Stimulated activated CD8-positive, alpha-beta memory T cell treated with anti-CD3 and anti-CD28 coated beads, Interleukin-15, amount 100 ng/mL, for 48 hours (primary cell): ENCODE measurements at regions not wholly inside any gene's neighbourhood (a gene's known extent, or its start where the extent isn't known, plus 50 kb on each side); places are given as distances from the start of the nearest gene placed in this dataset.
"Not testable (repeated sequence)": the region's sequence is repeated elsewhere in the genome, so short reads cannot be mapped to it uniquely, and the experiment has no call there.

ENCODE experiments used
- DNase-seq, 2 donors: peaks; one replicate each; pipeline ENCODE4 v3.0.0-alpha.2; 2020; ENCODE audit warnings: low read depth in 2 of 2

DNA sequence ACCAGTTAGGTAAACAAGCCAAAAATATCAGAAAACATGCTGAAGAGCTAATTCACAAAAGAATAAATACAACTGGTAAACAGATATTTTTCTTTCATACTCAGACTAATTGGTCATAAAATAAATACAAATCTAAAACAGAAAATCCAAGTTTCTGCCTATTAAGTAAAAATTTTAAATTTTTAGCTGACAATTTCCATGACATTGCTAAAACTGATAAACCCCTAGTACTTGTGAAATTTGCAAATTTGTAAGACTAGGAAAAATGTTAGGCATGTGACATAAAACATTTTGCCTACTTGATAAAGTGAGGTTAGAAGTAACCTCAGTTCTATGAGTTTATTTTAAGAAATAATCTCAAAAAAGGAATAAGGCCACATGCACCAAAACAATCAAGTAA lies 356.1 kb downstream of the LRATD1 start:
- DNase-seq: no peak

DNA sequence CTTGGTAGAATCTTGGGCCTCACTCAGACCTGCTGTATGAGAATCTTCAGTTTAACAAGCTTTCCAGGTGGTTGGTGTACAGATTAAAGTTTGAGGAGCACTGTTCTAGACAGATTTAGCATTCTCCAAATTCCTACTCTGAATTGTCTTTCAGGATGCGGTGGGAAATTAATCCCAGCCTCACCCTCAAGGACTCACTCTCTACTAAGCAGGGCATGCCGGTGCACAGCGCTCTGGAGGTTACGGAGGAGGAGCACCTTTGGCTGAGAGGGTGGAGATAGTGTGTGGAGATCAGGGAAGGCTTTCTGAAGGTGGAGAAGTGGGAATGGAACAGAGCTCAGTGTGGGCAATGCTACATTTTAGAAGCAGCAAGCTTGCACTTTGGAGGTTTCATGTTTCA lies 359.2 kb downstream of the LRATD1 start:
- no peak for DNase-seq

- no peak for DNase-seq
Measured at GRCh38 chr2:14994721-14995120, 362.2 kb downstream of the LRATD1 start.

DNA sequence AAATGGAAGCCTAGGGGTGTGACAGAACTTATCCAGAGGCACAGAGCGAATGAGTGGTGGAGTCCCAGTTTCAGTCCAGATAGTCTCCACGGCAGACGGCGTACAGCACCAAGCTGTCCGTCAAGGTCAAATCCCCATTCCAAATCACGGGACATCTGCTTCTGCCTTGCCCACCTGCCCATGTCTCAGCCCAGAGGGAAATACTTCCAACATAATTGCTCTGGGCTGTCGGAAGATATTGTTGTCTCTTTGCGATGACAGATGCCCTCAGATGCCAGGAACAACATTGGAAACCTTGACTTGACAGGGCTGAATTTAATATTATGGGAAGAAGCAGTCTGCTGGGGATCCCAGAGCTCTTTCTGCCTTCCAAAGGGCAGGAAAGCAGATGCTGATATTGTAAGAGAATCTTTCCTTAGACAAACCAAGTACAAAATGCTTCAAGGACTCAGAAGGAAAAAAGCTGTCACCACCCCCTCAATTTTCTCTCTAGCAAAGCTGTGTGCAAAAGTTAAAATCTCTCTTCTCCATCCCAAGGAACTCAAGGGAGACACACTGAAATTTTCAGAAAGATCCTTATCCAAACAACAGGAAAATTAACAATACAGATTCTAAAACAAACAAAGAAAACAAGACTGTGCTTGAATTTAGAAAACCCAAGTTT lies 364.0 kb downstream of the LRATD1 start:
- no peak for DNase-seq

- DNase-seq: no peak
Measured at GRCh38 chr2:14998546-14998945, 366.0 kb downstream of the LRATD1 start.

GRCh38 chr2:14999114-14999661 lies 366.7 kb downstream of the LRATD1 start:
- no peak for DNase-seq

- DNase-seq: not testable (repeated sequence)
Measured at GRCh38 chr2:15002519-15002918, 370.0 kb downstream of the LRATD1 start.

DNA sequence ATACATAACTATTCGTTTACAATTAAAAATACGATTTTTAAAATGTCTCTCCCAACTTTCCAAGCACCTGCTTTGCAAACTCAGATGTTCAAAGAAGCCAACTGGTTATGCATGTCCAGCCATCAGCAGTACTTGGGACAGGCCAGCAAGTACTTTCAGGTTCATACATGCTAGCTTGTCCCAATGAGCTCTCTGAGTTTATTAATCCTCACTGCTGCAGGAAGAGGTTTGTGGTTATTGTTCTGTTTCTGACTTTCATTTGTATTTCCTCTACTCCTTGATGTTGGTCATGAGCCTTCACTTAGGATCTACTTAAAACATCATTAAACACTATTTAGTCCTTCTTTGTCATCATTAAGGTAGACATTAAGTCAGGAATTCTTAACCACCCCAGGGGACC lies 374.1 kb downstream of the LRATD1 start:
- DNase-seq: no peak

DNA sequence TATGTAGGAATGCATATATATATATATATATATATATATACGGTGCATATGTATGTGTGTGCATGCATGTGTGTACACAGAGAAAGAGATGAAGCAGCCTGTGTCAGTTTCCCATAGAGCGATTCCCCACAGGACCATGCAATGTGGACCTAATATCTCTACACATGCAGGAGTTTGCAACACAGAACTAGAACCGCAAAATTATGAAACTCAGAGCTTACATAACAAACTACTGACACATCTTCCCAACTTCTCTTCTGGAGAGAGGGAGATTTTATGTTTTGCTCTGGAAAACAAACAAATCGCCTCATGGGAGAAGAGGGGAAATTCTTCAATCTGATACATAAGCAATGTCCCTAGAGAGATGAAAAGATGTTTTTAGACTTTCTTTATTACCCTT lies 377.2 kb downstream of the LRATD1 start:
- no peak for DNase-seq

DNA sequence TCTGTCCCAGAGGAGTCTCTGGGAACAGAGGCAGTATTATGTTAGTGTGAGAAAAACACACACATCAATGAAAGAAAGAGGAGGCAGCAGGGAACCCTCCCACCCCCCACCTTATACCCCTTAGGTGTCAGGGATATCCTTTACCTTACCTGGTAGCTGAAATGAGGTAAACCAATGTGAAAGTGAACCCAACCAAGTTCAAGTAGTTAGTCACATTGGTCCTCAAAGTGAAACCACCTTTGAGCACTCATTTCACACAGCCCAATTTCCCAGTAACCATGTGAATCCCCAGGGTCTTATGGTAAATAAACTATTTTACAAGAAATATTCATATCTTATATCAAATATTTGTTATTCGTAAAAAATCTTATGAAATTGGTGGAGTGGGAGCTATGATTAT lies 377.8 kb downstream of the LRATD1 start:
- no peak for DNase-seq

DNA sequence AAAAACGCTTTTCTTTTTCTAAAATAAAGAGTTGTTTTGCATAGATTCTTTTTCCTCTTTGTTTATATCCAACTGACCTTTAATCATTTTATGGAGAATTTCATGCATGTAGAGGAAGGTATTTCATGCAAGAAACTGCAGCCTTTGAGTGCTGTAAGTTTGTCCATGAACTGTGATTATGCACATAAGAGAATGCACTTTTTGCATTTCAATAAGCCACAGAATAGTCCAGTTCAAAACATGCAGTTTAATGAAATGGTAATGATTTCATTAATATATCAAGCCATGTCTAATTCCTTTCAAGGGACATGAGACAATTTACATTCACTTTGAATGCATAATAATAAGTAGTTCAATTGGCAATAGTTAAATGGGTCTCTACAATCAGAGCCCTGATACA lies 386.3 kb downstream of the LRATD1 start:
- DNase-seq: no peak

DNA sequence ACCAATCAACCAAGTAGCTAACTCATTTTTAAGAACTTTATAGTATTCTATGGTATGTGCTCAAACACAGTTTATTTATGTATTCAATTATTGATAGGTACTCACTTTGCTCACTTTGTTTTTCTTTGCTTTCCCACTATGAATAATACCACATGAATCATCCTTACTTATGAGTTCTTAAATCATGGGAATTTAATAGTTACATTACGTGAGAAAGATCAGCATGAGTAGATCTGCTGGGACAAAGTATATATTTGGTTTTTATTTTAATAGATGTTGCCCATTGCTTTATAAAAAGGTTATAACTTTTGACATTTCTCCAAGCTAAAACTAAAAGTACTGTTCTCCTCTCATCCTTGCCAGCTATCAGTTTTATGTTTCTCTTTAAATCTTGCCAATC lies 390.7 kb downstream of the LRATD1 start:
- no peak for DNase-seq

- no peak for DNase-seq
Measured at GRCh38 chr2:15028406-15028805, 395.9 kb downstream of the LRATD1 start.

DNA sequence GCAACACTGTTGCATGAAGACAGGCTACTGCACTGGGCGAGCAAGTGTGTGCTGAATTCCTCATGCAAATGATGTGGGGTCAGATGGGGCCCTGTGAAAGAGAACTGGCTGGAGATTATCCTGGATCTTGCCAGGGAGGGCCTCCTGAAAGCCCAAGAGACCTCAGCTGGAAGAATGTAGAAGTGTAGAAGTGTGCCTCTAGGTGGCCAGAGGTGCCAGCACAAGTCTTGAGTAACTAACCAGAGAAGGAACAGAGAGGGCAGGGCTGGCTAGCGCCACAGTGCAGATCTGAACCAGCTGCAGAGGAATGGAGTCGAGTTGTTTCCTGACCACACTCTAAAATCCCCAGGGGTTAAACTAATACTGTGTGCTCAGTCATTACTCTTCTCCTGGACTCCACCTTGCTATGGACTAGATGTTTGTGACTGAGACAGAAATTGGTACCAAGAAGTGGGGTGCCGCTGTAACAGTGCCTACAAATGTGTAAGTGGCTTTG lies 399.3 kb downstream of the LRATD1 start:
- DNase-seq: no peak

- no peak for DNase-seq
Measured at GRCh38 chr2:15034246-15034645, 401.7 kb downstream of the LRATD1 start.

- DNase-seq: no peak
Measured at GRCh38 chr2:15034860-15035259, 402.3 kb downstream of the LRATD1 start.

DNA sequence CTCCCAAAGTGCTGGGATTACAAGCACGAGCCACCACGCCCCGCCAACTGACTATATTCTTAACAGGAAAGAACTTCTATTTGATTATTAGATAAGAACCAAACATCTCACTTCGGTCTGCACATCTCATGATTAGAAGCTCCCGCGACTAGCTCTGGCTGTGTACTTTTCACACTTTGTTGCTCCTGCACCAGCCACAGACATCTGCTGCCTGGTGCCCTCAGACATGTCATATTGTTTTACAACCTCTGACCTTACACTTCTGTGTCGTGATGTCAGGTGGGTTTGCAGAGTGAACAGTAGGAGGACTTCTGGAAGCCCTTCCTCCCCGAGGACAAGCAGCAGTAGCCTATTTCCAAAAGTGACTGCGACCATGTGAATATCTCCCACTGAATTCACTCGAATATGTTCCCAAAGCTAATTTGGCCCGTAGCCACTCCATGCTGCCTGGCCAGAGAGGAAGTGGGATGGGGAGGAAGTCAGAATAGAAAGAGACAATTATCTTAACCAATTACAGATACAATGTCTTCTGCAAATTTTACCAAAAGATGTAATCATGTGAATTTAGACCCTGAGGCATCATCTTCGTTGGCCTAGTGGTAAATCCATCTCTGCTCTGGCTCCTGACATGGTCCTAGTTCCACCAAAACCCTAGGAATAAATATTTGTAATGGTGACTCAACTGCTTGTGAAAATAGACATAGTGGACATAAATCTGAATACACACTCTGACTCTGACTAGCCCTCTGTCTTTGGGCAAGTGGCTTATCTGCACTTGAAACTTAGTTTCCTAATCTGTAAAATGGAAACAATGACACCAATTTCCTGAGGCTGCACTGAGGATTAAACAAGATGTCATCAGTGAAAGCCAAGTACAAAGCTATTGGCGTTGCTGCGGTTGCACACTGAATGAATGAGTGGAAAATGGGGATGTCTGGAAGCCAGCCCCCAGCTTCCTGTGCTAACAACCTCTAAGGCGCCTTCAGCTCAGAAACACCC lies 406.1 kb downstream of the LRATD1 start:
- DNase-seq: no peak

DNA sequence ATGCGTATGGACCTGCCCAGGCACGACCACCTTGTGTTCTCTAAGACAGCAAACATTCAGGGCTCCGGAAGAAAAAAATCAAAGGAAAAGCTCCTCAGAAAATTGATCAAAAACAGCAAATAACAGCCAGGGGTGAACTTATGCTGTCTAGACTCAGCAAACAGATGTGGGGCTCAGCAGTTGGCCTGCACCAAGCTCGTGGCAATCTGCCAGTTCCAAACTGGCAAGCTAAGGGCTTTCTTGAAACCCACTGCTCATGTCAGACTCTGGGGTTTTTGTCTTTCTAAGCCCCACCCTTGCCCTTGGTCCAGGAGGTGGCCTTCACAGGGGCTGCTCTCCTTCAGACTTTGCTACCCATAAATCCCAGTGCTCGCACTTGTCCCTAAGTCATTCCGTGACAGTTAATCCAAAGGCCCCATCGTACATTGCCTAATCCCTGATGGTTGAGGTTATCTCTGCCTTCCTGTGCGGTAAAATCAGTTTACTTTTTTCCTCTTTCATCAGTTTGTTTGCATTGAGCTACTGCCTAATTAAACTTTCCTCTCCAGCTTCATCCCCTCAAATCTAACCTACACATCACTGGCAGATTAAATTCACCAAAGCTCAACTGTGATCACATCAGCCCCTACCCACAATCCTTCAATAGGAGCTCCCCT lies 408.0 kb downstream of the LRATD1 start:
- DNase-seq: no peak

DNA sequence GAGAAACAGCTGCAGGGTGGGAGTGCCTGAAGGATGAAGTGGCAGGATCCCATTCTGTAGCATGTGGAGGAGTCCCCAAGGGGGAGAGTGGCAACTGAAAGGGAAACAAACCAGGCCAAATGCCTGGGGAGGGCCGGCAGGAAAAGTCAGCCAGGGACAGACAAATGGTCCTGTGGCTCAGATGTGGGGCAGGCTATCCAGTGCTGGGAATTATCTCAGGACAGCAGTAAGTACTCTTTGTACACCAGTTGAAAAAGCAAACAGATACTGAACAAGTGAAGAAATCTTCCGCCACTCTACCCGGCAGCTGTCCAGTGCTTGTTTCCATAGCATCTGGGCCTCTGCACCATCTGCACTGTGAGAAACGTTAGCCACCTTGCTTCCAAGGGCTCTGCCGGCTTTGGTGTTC lies 408.9 kb downstream of the LRATD1 start:
- DNase-seq: no peak

GRCh38 chr2:15042801-15043217 lies 410.3 kb downstream of the LRATD1 start:
- no peak for DNase-seq

DNA sequence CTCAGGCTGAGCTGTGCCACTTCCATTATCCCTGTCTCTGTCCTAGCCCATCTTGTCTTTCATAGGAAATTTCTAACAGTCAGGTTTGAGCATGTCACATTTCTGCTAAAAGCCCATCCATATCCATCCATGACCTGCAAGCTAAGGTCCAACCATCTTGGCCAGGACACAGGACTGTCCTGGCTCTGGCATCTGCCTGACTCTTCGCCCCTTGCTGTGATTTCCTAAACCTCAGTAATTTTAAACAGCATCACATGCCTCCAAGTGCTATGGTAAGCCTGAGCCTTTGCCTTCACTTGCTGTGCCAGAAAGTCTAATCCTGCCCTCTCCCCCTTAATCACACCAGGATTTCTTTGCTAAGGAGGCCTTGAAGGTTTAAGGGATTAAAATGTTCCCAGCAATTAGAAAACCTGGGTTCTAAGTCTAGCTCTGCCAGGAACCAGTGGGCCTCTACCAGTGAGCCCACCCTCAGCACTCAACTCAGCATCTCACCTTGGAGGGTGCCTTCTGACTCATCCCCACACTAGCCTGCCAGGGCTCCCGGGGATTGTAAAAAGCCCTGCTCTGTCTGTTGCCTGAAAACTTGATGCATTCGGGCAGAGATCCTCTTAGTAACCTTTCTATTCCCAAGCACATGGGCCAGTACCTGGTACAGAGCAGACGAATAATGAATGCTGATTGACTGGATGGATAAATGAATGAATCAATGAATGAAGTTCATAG lies 411.0 kb downstream of the LRATD1 start:
- DNase-seq: no peak
